Endothelial cell of umbilical vein (primary cell): ENCODE measurements at regions not wholly inside any gene's neighbourhood (a gene's known extent, or its start where the extent isn't known, plus 50 kb on each side); places are given as distances from the start of the nearest gene placed in this dataset.

Experiments
- BruUV-seq: library from RNA; stranded (reverse); fragments of 400-500 nt; replicated peaks from 2 replicates; lab custom pipeline; 2021; lab: Mats Ljungman, UMichigan
- CTCF ChIA-PET: fragments of 300-600, 350-600 bp; sonication (Branson Sonifier 250); formaldehyde crosslinking; loops from one replicate; lab custom pipeline; 2021; ENCODE audit warnings: antibody characterized with exemption, inconsistent platforms; lab: Charles Lee
- POLR2A ChIA-PET: fragments of 300-600, 350-600 bp; sonication (Branson Sonifier 250); formaldehyde crosslinking; loops from one replicate; lab custom pipeline; 2021; ENCODE audit warnings: antibody characterized with exemption, inconsistent platforms; lab: Charles Lee
- DNase-seq: peaks from one replicate; pipeline ENCODE4 v3.0.0-alpha.2; 2011; ENCODE audit warnings: low read depth, low spot score
- FAIRE-seq: peaks from 2 replicates; lab custom pipeline; 2011; peaks lifted over from hg19 to GRCh38; lab: Jason Lieb, UNC
- H2AFZ ChIP-seq: 2 replicates; pipeline ENCODE4 v1.6.0; 2012; ENCODE audit warnings: low read depth, low read length, control low read depth, inconsistent platforms
- H3K27ac ChIP-seq: 2 replicates; pipeline ENCODE4 v1.5.1; 2011; ENCODE audit warnings: low read depth, mild to moderate bottlenecking, control low read depth, low read length, moderate library complexity; ENCODE audit not compliant: insufficient read depth
- H3K27me3 ChIP-seq, 2 experiments: 2 replicates each; pipeline versions ENCODE4 v1.6.0 to v1.6.1; 2011; ENCODE audit warnings: low read length in 2 of 2, mixed read lengths in 1 of 2; ENCODE audit not compliant: control insufficient read depth in 2 of 2, insufficient read depth in 2 of 2
- H3K36me3 ChIP-seq, 2 experiments: 2 replicates in 1 of 2; 3 replicates in 1 of 2; pipeline ENCODE4 v1.5.1; 2011; ENCODE audit warnings: low read length in 2 of 2, mild to moderate bottlenecking in 1 of 2, moderate library complexity in 1 of 2; ENCODE audit not compliant: control insufficient read depth in 2 of 2, insufficient read depth in 2 of 2; ENCODE audit errors: extremely low read depth in 1 of 2
- H3K4me1 ChIP-seq: 3 replicates; pipeline ENCODE4 v1.5.1; 2011; ENCODE audit warnings: mild to moderate bottlenecking, low read length; ENCODE audit not compliant: control insufficient read depth, insufficient read depth; ENCODE audit errors: extremely low read depth
- H3K4me2 ChIP-seq: 2 replicates; pipeline ENCODE4 v1.6.1; 2011; ENCODE audit warnings: low read length, control low read depth, mixed read lengths; ENCODE audit not compliant: insufficient read depth
- H3K4me3 ChIP-seq, 3 experiments: fragments of 200-600 bp in 1 of 3; sonication (generic), shearing (Covaris generic) in 1 of 3; replicated peaks in 1 of 3; 2 replicates each; pipeline ENCODE4 v1.5.1; 2011 to 2016; ENCODE audit warnings: control low read depth in 3 of 3, low read length in 3 of 3, mild to moderate bottlenecking in 2 of 3, inconsistent platforms in 1 of 3, low read depth in 1 of 3, moderate library complexity in 1 of 3; ENCODE audit not compliant: insufficient read depth in 1 of 3
- H3K79me2 ChIP-seq: 2 replicates; pipeline ENCODE4 v1.6.0; 2012; ENCODE audit warnings: low read length, inconsistent platforms; ENCODE audit not compliant: control insufficient read depth, insufficient read depth
- H3K9ac ChIP-seq: replicated peaks from 2 replicates; pipeline ENCODE3; 2011; ENCODE audit warnings: low read length, control low read depth; ENCODE audit not compliant: insufficient read depth; ENCODE audit errors: extremely low read depth
- H3K9me1 ChIP-seq: replicated peaks from 3 replicates; pipeline ENCODE4 v1.6.0; 2011; ENCODE audit warnings: mild to moderate bottlenecking, low read length; ENCODE audit not compliant: control insufficient read depth, insufficient read depth; ENCODE audit errors: extremely low read depth
- H3K9me3 ChIP-seq: replicated peaks from 2 replicates; pipeline ENCODE4 v1.5.1; 2012; ENCODE audit warnings: low read length, inconsistent platforms; ENCODE audit not compliant: control insufficient read depth, insufficient read depth
- H4K20me1 ChIP-seq: replicated peaks from 2 replicates; pipeline ENCODE3; 2011; ENCODE audit warnings: mild to moderate bottlenecking, low read length; ENCODE audit not compliant: control insufficient read depth, insufficient read depth; ENCODE audit errors: extremely low read depth
- CTCF ChIP-seq, 2 donors: IDR thresholded peaks; 1 replicate in 1 of 2; 2 replicates in 1 of 2; pipeline ENCODE4 v1.5.1; 2011; ENCODE audit warnings: low read length in 2 of 2, mild to moderate bottlenecking in 2 of 2, moderate library complexity in 2 of 2, control low read depth in 1 of 2, inconsistent platforms in 1 of 2, low read depth in 1 of 2; ENCODE audit not compliant: insufficient read depth in 1 of 2; ENCODE audit errors: extremely low read depth in 1 of 2
- EZH2 ChIP-seq: IDR thresholded peaks from 2 replicates; pipeline ENCODE4 v1.6.1; 2012; ENCODE audit warnings: borderline replicate concordance, low read depth, mild to moderate bottlenecking, moderate library complexity, low read length, inconsistent platforms; ENCODE audit not compliant: severe bottlenecking
- FOS ChIP-seq: IDR thresholded peaks from 2 replicates; pipeline ENCODE4 v1.6.1; 2011; ENCODE audit warnings: mild to moderate bottlenecking, low read length, moderate library complexity, borderline replicate concordance; ENCODE audit not compliant: insufficient read depth
- GATA2 ChIP-seq: IDR thresholded peaks from 2 replicates; pipeline ENCODE4 v1.7.0; 2011; ENCODE audit warnings: low read depth, mild to moderate bottlenecking, moderate library complexity, mixed read lengths, low read length; ENCODE audit not compliant: insufficient read length, insufficient read depth
- JUN ChIP-seq: IDR thresholded peaks from 2 replicates; pipeline ENCODE4 v1.6.1; 2011; ENCODE audit warnings: borderline replicate concordance, low read depth; ENCODE audit not compliant: insufficient read length, insufficient read depth
- MAX ChIP-seq: IDR thresholded peaks from 2 replicates; pipeline ENCODE4 v1.6.1; 2011; ENCODE audit not compliant: insufficient read depth, insufficient read length
- MYC ChIP-seq: IDR thresholded peaks from one replicate; pipeline ENCODE4 v1.6.1; 2011; ENCODE audit warnings: mild to moderate bottlenecking, low read depth, low read length
- POLR2A ChIP-seq: IDR thresholded peaks from 2 replicates; pipeline ENCODE4 v1.6.1; 2012; ENCODE audit warnings: low read depth, mild to moderate bottlenecking, control low read depth, low read length
- POLR2AphosphoS5 ChIP-seq: IDR thresholded peaks from 2 replicates; pipeline ENCODE4 v1.6.1; 2012; ENCODE audit warnings: low read depth, mild to moderate bottlenecking, control low read depth, low read length, moderate library complexity; ENCODE audit not compliant: insufficient read depth
- dilution Hi-C: fragments of 300-500 bp; cut with MboI; formaldehyde crosslinking; loops from one replicate; pipeline ENCODE4 v1.15.0; 2019; ENCODE audit warnings: low sequenced_read_pairs; ENCODE audit not compliant: extremely low pct_ligation_motif_present
- intact Hi-C: fragments of 100-400 bp; cut with micrococcal nuclease; formaldehyde crosslinking; loops from one replicate; pipeline ENCODE4 v1.10.0; 2022

DNA sequence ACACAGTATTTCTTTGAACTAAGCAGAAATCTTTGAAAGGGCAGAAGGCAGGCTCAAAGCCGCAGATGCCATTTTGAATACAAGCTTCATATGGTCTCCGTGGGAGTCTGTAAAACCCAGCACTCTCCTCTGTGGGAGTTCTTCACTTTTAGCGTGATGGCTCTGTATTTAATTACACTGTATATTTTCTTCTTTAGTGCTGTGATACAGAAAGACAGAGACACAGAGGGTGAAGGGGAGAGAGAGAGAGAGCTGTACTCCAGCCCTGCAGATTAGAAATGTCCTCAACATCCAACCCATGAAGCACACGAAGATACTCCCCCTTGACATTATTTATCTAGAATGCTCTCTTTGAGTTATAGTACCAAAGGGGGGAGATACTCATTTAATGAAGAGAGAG lies 752.6 kb upstream of the NR2F2 start:
- dilution Hi-C loops = no loop called here
- POLR2A ChIA-PET = no interaction called here

More for the DNA sequence above, 752.6 kb upstream of the NR2F2 start:
- CTCF ChIA-PET = no interaction called here
- DNase-seq = no peak
- H3K4me1 ChIP-seq = no peaks in the 10 kb centered on the region
- no peak for FAIRE-seq
- no peaks in the 10 kb centered on the region for H3K9me1 ChIP-seq
- no peak overlapping the region for H3K4me2 ChIP-seq
- no peak overlapping the region for H3K27ac ChIP-seq
- H2AFZ ChIP-seq = no peak overlapping the region
- H3K9me3 ChIP-seq = no peaks in the 10 kb centered on the region
- no peaks in the 10 kb centered on the region for H3K27me3 ChIP-seq
- H3K79me2 ChIP-seq = no peaks in the 10 kb centered on the region
- TF ChIP-seq JUN (no peak), MAX (no peak), POLR2A (no peak), POLR2AphosphoS5 (no peak), CTCF (IDR thresholded peaks at IDR 0.05; ENCODE audit: extremely low read depth in 1 of 2, insufficient read depth in 1 of 2, low read depth in 1 of 2, low read length in 2 of 2) (no peak), GATA2 (no peak), MYC (no peak), EZH2 (no peak), FOS (no peak)
- H3K36me3 ChIP-seq = no peaks in the 10 kb centered on the region
- intact Hi-C loops = no loop called here
- no peaks in the 10 kb centered on the region for H4K20me1 ChIP-seq
- no TSS peak for BruUV-seq
- H3K4me3 ChIP-seq = no peak overlapping the region
- no peak overlapping the region for H3K9ac ChIP-seq
